HG03095 (cell line): ENCODE measurements at regions not wholly inside any gene's neighbourhood (a gene's known extent, or its start where the extent isn't known, plus 50 kb on each side); places are given as distances from the start of the nearest gene placed in this dataset.

Source experiments
- ATAC-seq: cut with Tn5 transposase; IDR thresholded peaks from one replicate; pipeline ENCODE4 v1.9.1; 2021; ENCODE audit warnings: moderate library complexity; ENCODE audit not compliant: unreplicated experiment

DNA sequence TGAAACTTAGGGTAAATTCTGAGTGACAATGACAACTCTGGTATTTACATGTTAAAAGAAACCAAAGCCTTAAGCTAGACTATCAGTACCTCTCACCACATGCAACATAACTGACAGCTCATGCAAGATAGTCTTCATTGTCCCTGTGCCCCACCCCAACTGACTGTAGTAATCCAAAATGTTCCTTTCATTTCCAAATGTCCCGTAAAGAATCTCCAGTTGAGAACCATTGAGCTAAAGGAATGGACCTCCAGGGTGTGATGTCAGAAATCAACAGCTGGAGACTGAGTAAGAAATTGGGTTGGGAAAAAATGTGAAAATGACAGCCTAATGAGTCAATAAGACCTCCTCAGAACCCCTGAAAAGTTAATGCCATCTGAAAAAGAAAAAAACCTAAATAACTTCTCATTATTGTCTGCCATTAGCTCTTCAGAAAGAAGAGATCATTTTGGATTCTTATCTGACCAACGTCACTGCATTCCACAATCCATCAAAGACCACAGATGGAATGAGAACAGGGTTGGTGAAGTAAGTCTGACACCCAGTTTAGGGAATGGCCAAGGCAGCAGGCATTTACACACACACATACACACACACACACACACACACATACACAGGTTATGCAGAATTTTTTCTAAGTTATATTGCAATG, 51.7 kb upstream of the ACVR2A start:
- no peak for ATAC-seq

DNA sequence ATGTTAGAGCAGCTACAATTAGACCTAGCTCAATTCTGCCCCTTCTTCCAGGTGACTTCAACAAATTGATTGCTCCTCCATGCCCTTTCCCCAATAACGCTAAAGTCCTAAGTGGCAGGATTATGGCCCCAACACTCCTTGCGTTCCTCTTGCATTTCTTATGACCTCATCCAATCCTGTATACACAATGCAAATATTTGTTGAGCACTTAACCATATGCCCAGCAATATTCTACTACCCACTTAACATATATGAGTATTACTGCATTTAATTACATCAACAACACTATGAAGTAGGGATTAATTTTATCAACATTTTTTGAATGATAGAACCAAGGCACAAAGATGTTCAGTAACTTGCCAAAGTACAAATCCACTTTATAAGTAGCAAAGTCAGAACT, 54.2 kb upstream of the ACVR2A start:
- ATAC-seq = no peak

DNA sequence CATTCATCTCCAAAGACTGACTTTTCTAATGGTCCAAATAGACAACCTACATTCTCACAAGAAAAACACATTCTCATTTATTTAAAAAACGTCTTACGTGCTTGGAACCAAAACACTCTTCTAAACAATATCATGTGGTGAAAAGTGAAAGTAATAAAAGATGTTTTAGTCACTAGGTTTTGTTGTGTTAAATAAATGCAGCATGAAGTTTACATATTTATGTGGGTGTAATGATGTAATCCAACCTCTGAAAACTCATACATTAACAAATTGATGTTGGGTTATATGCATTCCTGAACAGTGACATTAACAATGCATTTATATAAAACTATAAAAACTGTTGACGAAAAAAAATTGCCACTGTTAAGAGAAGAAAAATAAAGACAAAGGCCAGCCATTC, 55.1 kb upstream of the ACVR2A start:
- ATAC-seq = no peak

DNA sequence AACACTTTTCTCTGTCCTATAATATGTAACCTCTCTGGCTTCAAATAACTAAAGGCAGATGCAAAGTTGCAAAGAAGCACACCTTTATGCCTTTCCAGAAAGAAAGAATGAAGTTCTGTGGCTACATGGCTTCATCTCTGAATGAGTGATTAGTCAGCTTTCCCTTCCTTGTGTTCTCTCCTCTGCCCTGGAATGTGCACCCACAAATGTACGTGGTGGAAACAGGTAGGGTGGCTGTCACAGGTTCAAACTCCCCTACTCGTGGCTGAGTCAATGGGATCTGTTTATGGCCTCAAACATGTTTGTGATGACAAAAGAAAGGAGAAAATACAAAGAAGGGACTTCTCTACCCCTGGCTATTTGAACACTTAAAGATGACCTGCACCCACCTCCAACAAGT, 55.5 kb upstream of the ACVR2A start:
- ATAC-seq = no peak

DNA sequence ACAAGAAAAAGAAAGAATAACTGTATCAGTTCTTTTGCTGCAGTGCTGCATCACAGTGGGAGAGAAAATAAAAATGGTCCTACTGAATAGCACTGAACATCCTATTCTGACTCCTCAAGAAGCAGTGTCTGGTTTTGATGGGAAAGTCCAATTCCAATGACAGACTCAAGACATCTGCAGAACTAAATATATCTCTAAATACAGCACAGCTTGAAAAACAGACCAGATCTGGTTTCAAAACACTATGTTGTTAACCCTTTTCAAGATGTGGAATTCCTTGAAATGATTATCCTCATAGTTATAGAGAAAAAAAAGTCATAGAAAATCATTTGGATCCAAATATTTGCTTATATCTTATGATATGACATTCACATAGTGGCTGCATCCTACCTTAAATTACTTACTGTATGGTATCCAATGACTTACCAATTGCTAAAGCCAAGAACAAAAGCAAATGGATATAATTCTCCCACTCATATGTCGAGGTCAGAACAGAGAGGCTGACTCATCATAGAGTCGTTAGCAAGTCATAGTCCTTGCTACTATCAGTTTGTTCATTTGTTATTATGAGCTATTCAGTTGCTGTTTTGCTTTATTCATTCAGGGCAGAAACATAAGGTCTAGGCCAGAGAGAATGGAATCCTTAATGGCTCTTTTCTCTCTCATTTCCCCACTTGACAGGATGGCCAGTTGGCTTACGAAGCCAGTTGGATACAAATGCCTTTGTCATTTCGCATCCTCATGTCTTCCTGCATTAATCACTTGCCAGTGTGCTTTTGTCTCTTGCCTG, 62.5 kb upstream of the ACVR2A start:
- no peak for ATAC-seq

DNA sequence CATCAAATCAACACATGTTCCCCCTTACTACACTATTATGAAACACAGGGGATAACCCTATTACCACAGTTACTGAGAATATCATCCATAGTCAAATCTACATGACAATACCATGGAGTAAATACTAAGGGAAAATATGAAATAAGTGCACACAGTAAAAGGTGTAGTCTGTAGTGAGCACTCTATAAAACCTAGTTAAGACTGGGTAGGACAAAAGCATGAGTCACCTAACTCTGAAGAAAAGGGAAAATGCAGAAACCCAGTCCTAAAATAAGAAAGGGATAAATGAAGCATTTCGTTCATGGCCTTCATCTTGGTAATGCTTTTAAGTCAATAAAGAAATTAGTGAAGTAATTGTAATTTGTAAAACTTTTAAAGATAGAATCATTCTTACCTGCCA, 65.4 kb upstream of the ACVR2A start:
- ATAC-seq = no peak

DNA sequence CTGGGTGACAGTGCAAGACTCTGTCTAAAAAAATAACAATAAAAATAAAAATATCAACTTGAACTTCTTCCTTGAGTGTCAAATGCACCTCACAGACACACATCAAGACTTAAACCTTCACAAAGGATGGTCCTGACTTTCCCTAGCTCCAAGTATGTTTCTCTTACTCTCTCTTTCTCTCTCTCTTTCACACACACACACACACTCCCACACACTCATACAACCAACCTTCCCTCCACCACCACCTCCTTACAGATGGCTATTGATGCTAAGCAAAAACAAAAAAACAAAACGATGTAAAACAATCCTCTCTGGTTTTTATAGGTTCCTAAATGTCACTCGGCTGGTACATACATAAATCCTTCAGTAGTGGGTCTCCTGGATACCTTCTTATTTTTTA, 67.4 kb upstream of the ACVR2A start:
- no peak for ATAC-seq

DNA sequence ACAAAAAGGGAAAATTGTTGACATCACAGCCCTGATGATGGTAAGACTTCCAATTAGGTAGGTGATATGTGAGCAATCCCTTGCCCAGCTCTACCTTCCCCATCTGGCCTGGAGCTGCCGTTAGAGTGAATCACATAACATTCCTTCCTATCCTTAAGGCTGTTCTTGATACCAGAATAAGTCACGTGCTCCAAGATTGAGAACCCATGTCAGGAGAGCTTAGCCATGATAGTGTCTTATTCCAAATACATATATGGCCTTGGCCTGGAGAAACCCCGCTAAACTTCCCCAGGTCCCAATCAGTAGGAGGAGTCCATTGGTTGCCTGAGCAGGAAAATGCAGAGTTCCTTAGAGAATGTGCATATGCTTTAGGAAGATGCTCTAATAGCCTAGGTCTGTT, 70.0 kb upstream of the ACVR2A start:
- no peak for ATAC-seq

DNA sequence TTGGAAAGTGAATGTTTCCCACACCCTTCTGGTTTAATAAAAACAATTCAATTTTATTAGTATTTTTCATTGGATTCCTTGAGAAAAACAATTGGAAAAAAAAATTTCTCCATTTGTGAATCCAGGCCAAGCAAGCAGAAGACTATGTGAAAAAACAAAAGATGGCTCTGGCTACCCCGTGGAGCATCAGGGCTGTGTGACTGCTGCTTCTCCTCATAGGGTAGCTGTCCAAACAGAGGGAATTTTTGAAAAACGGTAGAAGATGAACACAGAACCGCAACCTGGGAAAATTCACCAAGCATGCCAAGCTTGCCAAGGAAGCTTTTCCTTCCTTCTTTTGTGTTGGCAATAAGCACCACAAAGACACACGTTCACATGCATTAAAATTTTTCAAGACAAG, 71.3 kb upstream of the ACVR2A start:
- ATAC-seq = no peak

DNA sequence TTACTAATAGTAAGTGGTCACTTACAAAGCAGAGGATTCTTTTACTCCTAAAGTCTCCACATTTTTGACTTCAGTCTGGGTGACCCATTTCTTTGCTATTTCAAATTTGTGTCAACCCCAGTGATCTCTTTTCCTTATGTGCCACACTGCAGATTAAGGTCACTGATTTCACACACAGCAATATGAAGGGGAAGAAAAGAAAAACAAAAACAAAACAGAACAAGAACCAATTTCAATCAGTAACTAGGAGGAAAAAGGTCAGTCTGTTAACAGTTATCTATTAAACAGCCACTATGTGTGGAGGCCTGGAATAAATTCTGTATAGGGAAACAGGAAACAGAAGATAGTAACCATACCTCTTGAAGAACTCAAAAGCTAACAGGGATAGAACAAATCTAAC, 72.0 kb upstream of the ACVR2A start:
- ATAC-seq = no peak

DNA sequence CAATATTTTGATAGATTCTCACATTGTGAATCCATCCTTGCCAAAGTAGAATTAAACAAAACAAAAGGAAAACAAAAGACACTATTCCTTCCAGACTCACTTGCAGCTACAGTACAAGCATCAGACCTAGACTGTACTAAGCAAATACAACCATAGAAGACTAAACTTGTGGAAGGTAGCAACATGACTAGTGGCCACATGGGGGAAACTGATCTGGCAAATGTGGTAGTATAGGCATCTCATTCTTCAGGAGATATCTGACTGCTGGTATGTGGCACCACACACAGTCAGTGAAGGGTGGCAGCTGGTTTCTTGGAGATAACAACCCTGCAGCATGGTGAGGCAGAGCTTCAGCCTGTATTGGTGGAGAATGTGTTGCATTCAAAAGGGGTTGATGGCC, 81.0 kb upstream of the ACVR2A start:
- ATAC-seq = no peak

DNA sequence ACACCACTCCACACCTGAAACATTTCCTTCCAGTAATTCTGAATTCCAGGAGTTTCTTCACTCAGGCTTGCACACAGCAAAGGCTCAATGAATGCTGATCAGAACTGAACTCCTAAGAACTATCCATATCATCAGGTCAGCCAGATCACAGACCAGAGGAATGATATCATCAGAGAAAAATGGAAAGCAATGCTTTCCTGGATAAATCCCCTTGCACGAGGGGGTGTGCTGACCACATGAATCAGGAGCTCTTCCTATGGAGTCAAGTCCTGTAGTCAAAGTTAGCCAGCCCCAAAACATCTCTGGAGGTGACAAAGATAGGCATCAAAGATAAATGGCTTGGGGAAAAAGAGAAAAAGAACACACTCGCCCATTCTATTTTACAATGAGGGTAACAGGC, 83.8 kb upstream of the ACVR2A start:
- ATAC-seq = no peak

DNA sequence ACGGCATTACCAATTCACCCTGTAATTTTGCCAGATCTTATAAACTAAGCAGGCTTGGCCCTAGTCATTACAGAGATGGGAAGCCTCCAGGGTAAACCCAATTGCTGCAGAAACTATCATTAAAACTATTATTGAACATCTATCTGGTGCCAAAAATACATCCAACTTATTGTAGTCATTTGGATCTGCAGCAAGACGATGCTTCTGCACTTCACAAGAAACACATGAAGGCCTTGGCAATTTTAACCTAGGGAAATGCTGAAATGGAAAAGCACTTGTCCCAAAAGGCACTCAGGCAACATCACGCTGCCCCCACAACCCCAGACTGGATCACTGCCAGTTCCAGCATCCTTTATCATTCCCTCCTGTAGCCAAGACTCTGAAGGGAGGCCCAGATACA, 85.3 kb upstream of the ACVR2A start:
- ATAC-seq = no peak

DNA sequence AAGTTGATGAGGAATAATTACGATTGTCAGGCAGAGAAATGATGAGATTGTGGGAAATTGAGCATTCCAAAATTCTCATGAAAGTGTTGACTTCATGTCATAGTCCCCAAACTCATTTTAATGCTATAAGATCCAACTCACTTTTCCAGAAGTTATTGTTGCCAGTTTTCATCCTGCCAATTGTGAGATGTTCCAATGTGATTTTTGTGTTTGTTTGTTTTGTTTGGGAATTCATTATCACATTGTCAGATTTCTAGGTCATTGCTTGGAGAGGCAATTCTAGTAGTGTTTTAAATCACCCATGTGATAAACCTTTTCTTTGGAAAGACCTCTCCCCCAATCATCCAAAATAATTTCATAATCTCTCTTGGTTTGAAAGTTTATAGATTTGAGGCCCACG, 86.0 kb upstream of the ACVR2A start:
- no peak for ATAC-seq

DNA sequence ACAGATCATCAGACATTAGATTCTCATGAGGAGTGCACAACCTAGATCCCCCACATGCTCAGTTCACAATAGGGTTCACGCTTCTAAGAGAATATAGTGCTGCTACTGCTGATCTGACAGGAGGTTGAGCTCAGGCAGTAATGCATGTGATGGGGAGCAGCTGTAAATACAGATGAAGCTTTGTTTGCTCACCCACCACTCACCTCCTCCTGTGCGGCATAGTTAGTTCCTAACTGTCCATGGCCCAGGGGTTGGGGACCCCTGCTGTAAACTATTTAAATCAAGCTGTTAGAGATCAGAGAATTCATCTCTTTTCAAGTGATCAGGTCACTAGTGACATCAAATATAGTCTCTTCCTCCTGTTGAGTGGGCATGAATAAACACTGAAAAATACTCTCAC, 88.8 kb upstream of the ACVR2A start:
- ATAC-seq = no peak

DNA sequence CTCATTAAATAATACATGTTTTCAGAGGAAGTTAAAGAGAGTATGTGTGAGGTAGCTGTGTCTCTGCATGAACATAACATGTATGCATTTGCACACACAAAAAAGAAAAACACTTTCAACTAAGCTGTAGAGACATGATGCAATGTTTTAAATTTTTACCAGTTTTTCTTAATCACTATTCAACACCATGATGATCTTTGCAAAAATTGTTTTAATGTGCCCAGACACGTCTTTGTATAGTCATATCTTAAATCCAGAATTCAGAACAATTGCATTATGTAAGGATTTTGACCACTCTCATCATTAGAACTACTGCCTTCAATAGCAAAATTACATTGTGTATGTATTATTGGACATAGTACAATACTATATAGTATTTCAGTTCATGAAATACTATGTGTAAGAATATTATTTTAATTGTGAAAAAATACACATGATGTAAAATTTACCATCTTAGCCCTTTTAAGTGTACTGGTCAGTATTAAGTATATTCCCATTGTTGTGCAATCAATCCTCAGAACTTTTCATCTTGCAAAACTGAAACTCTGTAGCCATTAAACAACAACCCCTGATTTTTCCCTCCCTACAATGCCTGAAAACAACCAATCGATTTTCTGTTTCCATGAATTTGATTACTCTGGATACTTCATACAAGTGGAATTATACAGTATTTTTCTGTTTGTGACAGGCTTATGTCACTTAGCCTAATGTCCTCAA, 104.5 kb upstream of the ACVR2A start:
- no peak for ATAC-seq

DNA sequence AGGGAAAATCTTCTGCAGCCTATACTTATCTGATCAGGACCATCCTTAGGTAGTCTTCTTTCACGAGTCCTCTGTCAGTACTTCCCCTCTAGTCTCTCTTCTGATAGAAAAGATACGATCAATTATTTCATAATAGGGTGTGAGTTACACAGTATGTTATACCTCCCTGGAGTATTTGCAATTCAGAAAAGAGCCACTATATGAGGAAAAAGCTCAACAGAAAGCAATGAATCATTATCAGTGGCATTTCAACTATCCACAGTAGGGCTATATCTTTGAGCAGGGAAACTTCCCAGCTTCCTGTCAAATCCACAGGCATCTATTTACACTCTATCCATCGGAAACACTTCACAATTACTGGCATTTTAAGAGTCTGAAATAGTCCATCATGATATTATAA, 105.3 kb upstream of the ACVR2A start:
- no peak for ATAC-seq

DNA sequence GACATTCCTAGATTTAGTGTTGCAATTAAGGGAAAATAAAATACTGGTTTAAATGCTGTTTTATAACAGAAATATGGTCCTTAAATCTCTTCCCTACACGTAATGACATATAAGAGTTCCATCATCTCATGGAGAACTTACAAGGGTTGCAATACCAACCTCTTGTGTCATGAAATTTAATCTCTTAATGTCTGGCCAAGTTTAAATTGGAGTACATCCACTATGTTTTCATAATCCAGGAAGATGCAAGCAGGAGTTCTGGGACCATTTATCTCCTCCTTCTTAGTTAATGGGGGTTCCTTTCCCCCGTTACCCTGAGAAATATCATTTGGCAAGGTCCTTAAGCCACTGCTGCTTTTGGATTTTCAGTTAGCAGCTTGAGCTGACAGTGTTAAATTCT, 126.0 kb upstream of the ACVR2A start:
- ATAC-seq = no peak

DNA sequence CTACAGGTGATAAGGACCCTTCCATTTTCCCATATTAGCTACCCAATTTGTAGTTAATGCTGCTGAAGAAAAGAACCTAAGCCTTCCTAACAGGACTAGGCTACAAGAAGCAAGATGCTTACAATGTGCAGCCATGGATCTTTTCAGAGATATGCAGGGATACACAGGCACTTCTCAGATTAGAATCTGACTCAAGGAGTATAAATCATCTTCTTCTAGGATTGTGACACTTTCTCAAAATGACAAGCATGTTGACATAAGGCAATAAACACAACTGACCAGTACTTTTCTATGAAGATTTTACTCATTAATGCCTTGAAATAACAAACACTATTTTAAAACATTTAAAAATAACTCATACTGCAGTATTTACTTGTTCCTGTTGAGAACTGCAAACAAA, 127.9 kb upstream of the ACVR2A start:
- ATAC-seq = no peak

DNA sequence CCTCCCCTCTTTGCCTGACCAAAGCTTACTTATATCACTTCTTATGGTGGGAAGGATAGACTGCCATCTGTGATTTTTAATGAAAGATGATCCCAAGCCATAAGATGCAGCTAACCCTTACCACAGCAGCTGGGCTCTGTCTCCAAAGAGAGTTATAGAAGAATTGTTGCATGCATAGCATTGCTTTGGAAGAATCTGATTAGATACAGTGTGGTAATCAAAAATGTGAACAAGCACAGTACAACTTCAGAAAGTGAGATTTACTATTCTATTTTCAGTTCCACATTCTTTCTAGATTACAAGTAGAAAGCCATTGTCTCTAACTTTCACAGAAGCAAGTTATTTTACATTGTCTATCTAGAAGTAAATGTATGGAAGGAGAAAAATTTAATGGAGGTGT, 129.0 kb upstream of the ACVR2A start:
- ATAC-seq = peak; percentile 68

DNA sequence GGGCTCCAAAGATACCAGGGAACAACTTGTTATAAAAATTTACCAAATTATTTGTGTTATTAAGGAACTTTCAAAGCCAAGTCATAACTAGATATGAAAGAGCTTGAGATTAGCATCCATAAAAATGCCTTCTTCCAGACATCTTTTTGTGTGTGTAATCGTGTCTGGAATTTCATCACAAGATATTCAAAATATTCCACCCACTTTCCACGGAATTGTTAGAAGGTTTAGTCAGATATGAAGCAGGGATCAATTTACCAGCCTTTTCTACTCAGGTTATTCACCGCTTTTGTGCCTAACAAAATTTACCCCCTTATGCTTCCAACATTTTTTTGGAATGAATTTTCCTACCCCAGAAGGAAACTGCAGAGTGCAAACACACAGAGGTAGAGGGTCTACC, 130.2 kb upstream of the ACVR2A start:
- ATAC-seq = no peak

DNA sequence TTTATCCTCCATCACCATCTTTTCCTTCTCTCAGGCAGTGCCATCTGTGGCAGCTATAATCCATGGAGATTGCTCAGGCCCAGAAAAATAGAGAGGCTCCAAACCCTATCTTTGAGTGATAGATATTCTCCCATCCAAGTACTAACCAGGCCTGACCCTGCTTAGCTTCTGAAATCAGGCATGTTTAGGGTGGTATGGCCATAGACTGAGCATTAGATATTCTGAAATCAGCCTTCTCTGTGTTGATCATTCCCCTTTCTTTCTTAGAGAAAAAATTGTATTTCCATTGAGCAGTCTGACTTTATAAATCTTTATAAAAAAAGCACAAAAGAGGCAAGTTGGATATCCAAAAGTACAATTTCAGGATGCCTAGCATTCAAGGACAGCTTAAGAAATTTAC, 131.5 kb upstream of the ACVR2A start:
- ATAC-seq = no peak
